Testis (tissue), 2 donors: ENCODE measurements at regions not wholly inside any gene's neighbourhood (a gene's known extent, or its start where the extent isn't known, plus 50 kb on each side); places are given as distances from the start of the nearest gene placed in this dataset.

ENCODE experiments used
- DNase-seq: peaks from one replicate; pipeline ENCODE4 v3.0.0-alpha.2; 2019
- H3K27ac ChIP-seq, 2 donors: fragments of 200-600 bp; sonication (generic); one replicate each; pipeline ENCODE4 v1.5.1; 2019
- H3K27me3 ChIP-seq: fragments of 200-600 bp; sonication (generic); one replicate; pipeline ENCODE4 v1.5.1; 2019
- H3K36me3 ChIP-seq: fragments of 200-600 bp; sonication (generic); one replicate; pipeline ENCODE4 v1.5.1; 2017; ENCODE audit warnings: low read depth; ENCODE audit errors: missing control alignments
- H3K4me1 ChIP-seq: fragments of 200-600 bp; sonication (generic); one replicate; pipeline ENCODE4 v1.5.1; 2019
- H3K4me3 ChIP-seq, 2 donors: fragments of 200-600 bp; sonication (generic); one replicate each; pipeline ENCODE4 v1.5.1; 2017 to 2019
- H3K9me3 ChIP-seq: fragments of 200-600 bp; sonication (generic); one replicate; pipeline ENCODE4 v1.5.1; 2017
- POLR2A ChIP-seq: fragments of 450-650 bp; IDR thresholded peaks from one replicate; pipeline ENCODE4 v1.6.1; 2017; ENCODE audit warnings: antibody characterized with exemption, mild to moderate bottlenecking, moderate library complexity
- WGBS, 2 donors: methylation state at CpG; one replicate each; pipeline ENCODE4 v1.1.5; 2018; 5-methylcytosine and 5-hydroxymethylcytosine counted together
- intact Hi-C: fragments of 100-400 bp; cut with DNase I; formaldehyde crosslinking; loops from one replicate; pipeline ENCODE4 v1.15.1; 2023; ENCODE audit warnings: low total_unique reads
- TF ChIP-seq, protein P1 (sequence below), 3 experiments: fragments of 450-650 bp in 2 of 3; fragments of 200-600 bp in 1 of 3; sonication (generic) in 1 of 3; IDR thresholded peaks; one replicate each; pipeline ENCODE4 v1.5.1; 2016 to 2019; ENCODE audit warnings: antibody characterized with exemption in 3 of 3, mild to moderate bottlenecking in 2 of 3, moderate library complexity in 1 of 3

GRCh38 chrX:149284616-149285015 is 220.5 kb downstream of the IDS start:
- WGBS, 2 donors, result 84 to 87% methylated on average over 3 of the region's 3 CpGs
- intact Hi-C loops, result no loop called here

DNA sequence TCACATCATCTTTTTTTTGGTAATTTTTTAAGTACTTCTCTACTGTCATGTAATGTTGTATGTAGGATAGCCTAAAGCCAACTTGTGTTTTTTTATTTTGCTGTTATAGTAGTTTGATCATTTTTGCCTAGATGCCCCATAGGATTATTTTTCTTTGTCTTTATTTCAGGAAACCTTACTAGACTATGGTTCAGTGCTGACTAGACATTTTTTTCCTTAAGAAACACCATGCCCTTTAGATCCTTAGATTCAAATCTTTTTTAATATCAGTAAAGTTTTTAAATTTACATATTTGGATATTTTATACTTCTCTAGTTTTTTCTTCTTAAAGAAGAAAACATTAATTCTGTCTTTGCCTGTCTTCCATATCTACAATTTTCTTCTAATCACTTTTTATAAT is 221.3 kb downstream of the IDS start:
- Histone ChIP-seq H3K9me3 (no peaks in the 10 kb centered on the region), H3K4me3 (no peak overlapping the region), H3K36me3 (no peaks in the 10 kb centered on the region), H3K27me3 (no peaks in the 10 kb centered on the region), H3K27ac (no peak overlapping the region), H3K4me1 (no peaks in the 10 kb centered on the region)
- intact Hi-C loops, result no loop called here
- TF ChIP-seq, protein P1, sequence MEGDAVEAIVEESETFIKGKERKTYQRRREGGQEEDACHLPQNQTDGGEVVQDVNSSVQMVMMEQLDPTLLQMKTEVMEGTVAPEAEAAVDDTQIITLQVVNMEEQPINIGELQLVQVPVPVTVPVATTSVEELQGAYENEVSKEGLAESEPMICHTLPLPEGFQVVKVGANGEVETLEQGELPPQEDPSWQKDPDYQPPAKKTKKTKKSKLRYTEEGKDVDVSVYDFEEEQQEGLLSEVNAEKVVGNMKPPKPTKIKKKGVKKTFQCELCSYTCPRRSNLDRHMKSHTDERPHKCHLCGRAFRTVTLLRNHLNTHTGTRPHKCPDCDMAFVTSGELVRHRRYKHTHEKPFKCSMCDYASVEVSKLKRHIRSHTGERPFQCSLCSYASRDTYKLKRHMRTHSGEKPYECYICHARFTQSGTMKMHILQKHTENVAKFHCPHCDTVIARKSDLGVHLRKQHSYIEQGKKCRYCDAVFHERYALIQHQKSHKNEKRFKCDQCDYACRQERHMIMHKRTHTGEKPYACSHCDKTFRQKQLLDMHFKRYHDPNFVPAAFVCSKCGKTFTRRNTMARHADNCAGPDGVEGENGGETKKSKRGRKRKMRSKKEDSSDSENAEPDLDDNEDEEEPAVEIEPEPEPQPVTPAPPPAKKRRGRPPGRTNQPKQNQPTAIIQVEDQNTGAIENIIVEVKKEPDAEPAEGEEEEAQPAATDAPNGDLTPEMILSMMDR (IDR thresholded peaks at IDR 0.05), result no peak
- TF ChIP-seq POLR2A, result no peak
- DNase-seq, result no peak

More at GRCh38 chrX:149284616-149285015, 220.5 kb downstream of the IDS start:
- Histone ChIP-seq H3K4me1 (no peaks in the 10 kb centered on the region), H3K27ac (no peak overlapping the region), H3K27me3 (no peaks in the 10 kb centered on the region), H3K36me3 (no peaks in the 10 kb centered on the region), H3K9me3 (no peaks in the 10 kb centered on the region), H3K4me3 (no peak overlapping the region)
- TF ChIP-seq, protein P1 (IDR thresholded peaks at IDR 0.05), result no peak
- TF ChIP-seq POLR2A, result no peak
- no peak for DNase-seq

GRCh38 chrX:149282909-149283308 is 222.2 kb downstream of the IDS start:
- WGBS, 2 donors, result 83 to 100% methylated on average over 1 of the region's 1 CpG
- H3K4me1 ChIP-seq, result no peaks in the 10 kb centered on the region
- H3K9me3 ChIP-seq, result no peaks in the 10 kb centered on the region
- H3K27ac ChIP-seq, result no peak overlapping the region
- no peaks in the 10 kb centered on the region for H3K27me3 ChIP-seq
- no peak for DNase-seq
- H3K36me3 ChIP-seq, result no peaks in the 10 kb centered on the region
- no peak overlapping the region for H3K4me3 ChIP-seq
- intact Hi-C loops, result no loop called here
- TF ChIP-seq POLR2A, result no peak
- TF ChIP-seq, protein P1 (IDR thresholded peaks at IDR 0.05), result no peak

- intact Hi-C loops, result no loop called here
- DNase-seq, result no peak
- Histone ChIP-seq H3K9me3 (no peaks in the 10 kb centered on the region), H3K27ac (no peak overlapping the region), H3K36me3 (no peaks in the 10 kb centered on the region), H3K27me3 (no peaks in the 10 kb centered on the region), H3K4me3 (no peak overlapping the region), H3K4me1 (no peaks in the 10 kb centered on the region)
- TF ChIP-seq, protein P1 (IDR thresholded peaks at IDR 0.05), result no peak
- TF ChIP-seq POLR2A, result no peak
Measured at GRCh38 chrX:149280011-149280410, 225.1 kb downstream of the IDS start.

- intact Hi-C loops, result no loop called here
- H3K9me3 ChIP-seq, result no peaks in the 10 kb centered on the region
- TF ChIP-seq POLR2A, result no peak
- DNase-seq, result no peak
- WGBS, 2 donors, result 25 to 42% methylated on average over 2 of the region's 2 CpGs
- no peak overlapping the region for H3K27ac ChIP-seq
- no peaks in the 10 kb centered on the region for H3K27me3 ChIP-seq
- H3K4me3 ChIP-seq, result no peak overlapping the region
- no peaks in the 10 kb centered on the region for H3K4me1 ChIP-seq
- no peaks in the 10 kb centered on the region for H3K36me3 ChIP-seq
Measured at GRCh38 chrX:149275836-149276235, 229.3 kb downstream of the IDS start.
